22Rv1 (cell line): ENCODE measurements at regions not wholly inside any gene's neighbourhood (a gene's known extent, or its start where the extent isn't known, plus 50 kb on each side); places are given as distances from the start of the nearest gene placed in this dataset.

ENCODE experiments used
- CTCF ChIP-seq: fragments of 450-650 bp; IDR thresholded peaks from 2 replicates; pipeline ENCODE4 v1.5.1; 2017; ENCODE audit warnings: mild to moderate bottlenecking
- ZFX ChIP-seq: fragments of 450-650 bp; IDR thresholded peaks from 2 replicates; pipeline ENCODE4 v1.6.1; 2017; ENCODE audit warnings: antibody characterized with exemption, borderline replicate concordance

GRCh38 chr6:101083533-101084175, 202.5 kb upstream of the ASCC3 start:
- no peak for TF ChIP-seq CTCF
- no peak for TF ChIP-seq ZFX
